GM13976 (cell line): ENCODE measurements at regions not wholly inside any gene's neighbourhood (a gene's known extent, or its start where the extent isn't known, plus 50 kb on each side); places are given as distances from the start of the nearest gene placed in this dataset.

Experiments used
- DNase-seq: peaks from one replicate; pipeline ENCODE4 v3.0.0; 2012; ENCODE audit warnings: low spot score
- in situ Hi-C: fragments of 300-500 bp; cut with MboI; formaldehyde crosslinking; loops from one replicate; pipeline ENCODE4 v1.12.0; 2022; ENCODE audit warnings: low sequenced_read_pairs, mixed read lengths, inconsistent platforms; ENCODE audit not compliant: unreplicated experiment
- TF ChIP-seq, protein P1 (sequence below): IDR thresholded peaks from 2 replicates; pipeline ENCODE4 v1.5.1; 2012; ENCODE audit warnings: borderline replicate concordance, mild to moderate bottlenecking; ENCODE audit not compliant: insufficient read depth; ENCODE audit errors: extremely low read depth, missing control alignments, control extremely low read depth

DNA sequence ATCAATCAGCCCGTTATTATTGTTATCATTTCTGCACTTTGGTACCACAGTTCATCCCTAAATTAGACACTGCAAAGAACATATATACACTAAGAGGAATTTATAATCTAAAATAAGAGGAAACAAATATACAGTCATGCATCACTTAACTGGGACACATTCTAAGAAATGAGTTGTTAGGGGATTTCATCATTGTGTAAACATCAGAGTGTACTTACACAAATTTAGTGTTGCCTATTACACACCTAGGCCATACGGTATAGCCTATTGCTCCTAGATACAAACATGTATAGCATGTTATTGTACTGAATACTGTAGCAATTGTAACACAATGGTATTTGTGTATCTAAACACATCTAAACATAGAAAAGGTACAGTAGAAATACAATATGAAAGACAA lies 190.5 kb downstream of the BMP4 start:
- in situ Hi-C loops, result no loop called here
- DNase-seq, result no peak
- TF ChIP-seq, protein P1, sequence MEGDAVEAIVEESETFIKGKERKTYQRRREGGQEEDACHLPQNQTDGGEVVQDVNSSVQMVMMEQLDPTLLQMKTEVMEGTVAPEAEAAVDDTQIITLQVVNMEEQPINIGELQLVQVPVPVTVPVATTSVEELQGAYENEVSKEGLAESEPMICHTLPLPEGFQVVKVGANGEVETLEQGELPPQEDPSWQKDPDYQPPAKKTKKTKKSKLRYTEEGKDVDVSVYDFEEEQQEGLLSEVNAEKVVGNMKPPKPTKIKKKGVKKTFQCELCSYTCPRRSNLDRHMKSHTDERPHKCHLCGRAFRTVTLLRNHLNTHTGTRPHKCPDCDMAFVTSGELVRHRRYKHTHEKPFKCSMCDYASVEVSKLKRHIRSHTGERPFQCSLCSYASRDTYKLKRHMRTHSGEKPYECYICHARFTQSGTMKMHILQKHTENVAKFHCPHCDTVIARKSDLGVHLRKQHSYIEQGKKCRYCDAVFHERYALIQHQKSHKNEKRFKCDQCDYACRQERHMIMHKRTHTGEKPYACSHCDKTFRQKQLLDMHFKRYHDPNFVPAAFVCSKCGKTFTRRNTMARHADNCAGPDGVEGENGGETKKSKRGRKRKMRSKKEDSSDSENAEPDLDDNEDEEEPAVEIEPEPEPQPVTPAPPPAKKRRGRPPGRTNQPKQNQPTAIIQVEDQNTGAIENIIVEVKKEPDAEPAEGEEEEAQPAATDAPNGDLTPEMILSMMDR, result no peak

GRCh38 chr14:53764846-53765245 lies 191.8 kb downstream of the BMP4 start:
- in situ Hi-C loops, result no loop called here
- TF ChIP-seq, protein P1, result no peak
- DNase-seq, result no peak

DNA sequence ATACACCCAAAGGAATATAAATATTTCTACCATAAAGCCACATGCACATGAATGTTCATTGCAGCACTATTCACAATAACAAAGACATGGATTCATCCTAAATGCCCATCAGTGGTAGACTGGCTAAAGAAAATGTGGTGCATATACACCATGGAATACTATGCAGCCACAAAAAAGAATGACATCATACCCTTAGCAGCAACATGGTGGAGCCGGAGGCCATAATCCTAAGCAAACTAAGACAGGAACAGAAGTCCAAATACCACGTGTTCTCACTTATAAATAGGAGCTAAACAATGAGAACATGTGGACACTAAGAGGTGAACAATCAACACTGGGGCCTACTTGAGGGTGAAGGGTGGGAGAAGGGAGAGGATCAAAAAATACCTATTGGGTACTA lies 198.5 kb downstream of the BMP4 start:
- TF ChIP-seq, protein P1, result no peak
- in situ Hi-C loops, result no loop called here

GRCh38 chr14:53757732-53758131 lies 198.9 kb downstream of the BMP4 start:
- in situ Hi-C loops, result no loop called here
- TF ChIP-seq, protein P1, result no peak
- DNase-seq, result no peak

More for the DNA sequence above, 198.5 kb downstream of the BMP4 start:
- DNase-seq, result no peak

- TF ChIP-seq, protein P1, result no peak
- in situ Hi-C loops, result no loop called here
- no peak for DNase-seq
Measured at GRCh38 chr14:53751650-53752049, 205.0 kb downstream of the BMP4 start.

DNA sequence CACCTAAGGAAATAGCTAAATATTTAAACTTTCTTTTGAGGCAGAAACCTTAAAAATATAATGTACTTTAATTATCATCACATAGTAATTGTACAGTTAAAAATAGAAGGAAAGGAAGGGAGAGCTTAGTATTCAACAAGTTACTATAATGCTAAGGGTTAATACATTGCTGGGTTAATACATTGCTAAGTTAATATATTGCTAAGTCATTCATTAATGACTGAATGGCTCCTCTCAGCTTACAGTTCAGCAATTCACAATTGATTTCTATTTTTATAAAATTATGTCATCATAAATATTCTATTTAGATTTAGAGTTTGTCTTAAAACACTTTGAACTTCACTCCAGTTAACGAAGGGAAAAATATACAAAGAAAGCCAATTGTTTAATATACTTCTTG lies 207.9 kb downstream of the BMP4 start:
- TF ChIP-seq, protein P1, result no peak
- DNase-seq, result no peak
- in situ Hi-C loops, result no loop called here

DNA sequence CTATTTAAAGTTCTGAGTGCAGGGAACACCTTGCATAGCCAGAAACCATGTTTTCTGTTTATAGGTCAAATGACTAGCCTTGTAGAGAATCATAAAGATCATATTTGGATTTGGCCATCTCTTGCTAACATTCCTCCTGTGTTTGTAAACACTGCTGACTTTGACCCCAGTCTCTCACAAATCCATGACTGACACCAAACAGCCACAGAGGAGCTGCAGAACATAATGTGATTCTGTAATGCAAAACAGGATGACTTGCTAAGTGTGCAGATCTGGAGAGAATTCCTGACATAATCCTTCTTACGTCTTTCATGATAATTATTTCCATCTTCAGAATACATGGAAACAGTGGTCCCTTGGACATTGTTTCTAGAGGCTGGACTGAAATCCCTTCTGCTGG lies 211.8 kb downstream of the BMP4 start:
- TF ChIP-seq, protein P1, result no peak
- in situ Hi-C loops, result no loop called here
- no peak for DNase-seq
